ENCODE measurements at regions not wholly inside any gene's neighbourhood (a gene's known extent, or its start where the extent isn't known, plus 50 kb on each side); places are given as distances from the start of the nearest gene placed in this dataset.

- DNase-seq (ENCODE audit: low spot score) = no peak
These were observed 937.6 kb upstream of the SLIT2 start for GRCh38 chr4:19314116-19314515.

- DNase-seq (ENCODE audit: low spot score) = no peak
These were observed 942.3 kb upstream of the SLIT2 start for GRCh38 chr4:19309378-19309777.

- no peak for DNase-seq (ENCODE audit: low spot score)
These were observed 947.7 kb upstream of the SLIT2 start for GRCh38 chr4:19304028-19304427.

GRCh38 chr4:19301527-19301926 lies 950.2 kb upstream of the SLIT2 start:
- DNase-seq (ENCODE audit: low spot score) = no peak

- DNase-seq (ENCODE audit: low spot score) = no peak
These were observed 951.5 kb upstream of the SLIT2 start for GRCh38 chr4:19300213-19300612.

- DNase-seq (ENCODE audit: low spot score) = no peak
These were observed 952.7 kb upstream of the SLIT2 start for GRCh38 chr4:19298998-19299397.

- no peak for DNase-seq (ENCODE audit: low spot score)
These were observed 957.9 kb upstream of the SLIT2 start for GRCh38 chr4:19293781-19294180.

- no peak for DNase-seq (ENCODE audit: low spot score)
These were observed 958.6 kb upstream of the SLIT2 start for GRCh38 chr4:19293080-19293479.

GRCh38 chr4:19286924-19287323 lies 964.8 kb upstream of the SLIT2 start:
- no peak for DNase-seq (ENCODE audit: low spot score)

GRCh38 chr4:19285146-19285545 lies 966.6 kb upstream of the SLIT2 start:
- DNase-seq (ENCODE audit: low spot score) = no peak

GRCh38 chr4:19278665-19279064 lies 973.0 kb upstream of the SLIT2 start:
- DNase-seq (ENCODE audit: low spot score) = no peak

GRCh38 chr4:19266566-19266965 lies 985.1 kb upstream of the SLIT2 start:
- DNase-seq (ENCODE audit: low spot score) = no peak

GRCh38 chr4:19262467-19262866 lies 989.2 kb upstream of the SLIT2 start:
- no peak for DNase-seq (ENCODE audit: low spot score)

GRCh38 chr4:19260346-19260745 lies 991.4 kb upstream of the SLIT2 start:
- no peak for DNase-seq (ENCODE audit: low spot score)

GRCh38 chr4:19259920-19260319 lies 991.8 kb upstream of the SLIT2 start:
- DNase-seq (ENCODE audit: low spot score) = no peak

- DNase-seq (ENCODE audit: low spot score) = no peak
These were observed 994.9 kb upstream of the SLIT2 start for GRCh38 chr4:19256823-19257222.

- DNase-seq (ENCODE audit: low spot score) = no peak
These were observed 997.2 kb upstream of the SLIT2 start for GRCh38 chr4:19254486-19254885.

GRCh38 chr4:19248023-19248422 lies 1003.7 kb upstream of the SLIT2 start:
- DNase-seq (ENCODE audit: low spot score) = no peak

GRCh38 chr4:19241895-19242294 lies 1009.8 kb upstream of the SLIT2 start:
- no peak for DNase-seq (ENCODE audit: low spot score)

GRCh38 chr4:19239565-19239964 lies 1012.1 kb upstream of the SLIT2 start:
- no peak for DNase-seq (ENCODE audit: low spot score)

GRCh38 chr4:19236473-19236872 lies 1015.2 kb upstream of the SLIT2 start:
- DNase-seq (ENCODE audit: low spot score) = no peak

GRCh38 chr4:19230906-19231545 lies 1020.7 kb upstream of the SLIT2 start:
- no peak for DNase-seq (ENCODE audit: low spot score)

GRCh38 chr4:19227701-19228100 lies 1024.0 kb upstream of the SLIT2 start:
- DNase-seq (ENCODE audit: low spot score) = no peak

- DNase-seq (ENCODE audit: low spot score) = no peak
These were observed 1026.9 kb upstream of the SLIT2 start for GRCh38 chr4:19224820-19225219.

GRCh38 chr4:19216476-19216875 lies 1035.2 kb upstream of the SLIT2 start:
- no peak for DNase-seq (ENCODE audit: low spot score)
